NCI-H2196 treated with DMSO at 0.1 percent for 48 hours (cell line): ENCODE measurements at regions not wholly inside any gene's neighbourhood (a gene's known extent, or its start where the extent isn't known, plus 50 kb on each side); places are given as distances from the start of the nearest gene placed in this dataset.
"Not testable (repeated sequence)": the region's sequence is repeated elsewhere in the genome, so short reads cannot be mapped to it uniquely, and the experiment has no call there.

Experiments
- DNase-seq: peaks from one replicate; lab custom pipeline; 2025; ENCODE audit not compliant: unreplicated experiment; lab: John Stamatoyannopoulos, UW

GRCh38 chr7:42573881-42574672 lies 337.1 kb upstream of the GLI3 start:
- DNase-seq: no peak

GRCh38 chr7:42572561-42572960 lies 335.6 kb upstream of the GLI3 start:
- no peak for DNase-seq

- DNase-seq: no peak
These were observed 335.0 kb upstream of the GLI3 start for GRCh38 chr7:42572056-42572455.

GRCh38 chr7:42570944-42571343 lies 333.9 kb upstream of the GLI3 start:
- DNase-seq: no peak

- no peak for DNase-seq
These were observed 330.0 kb upstream of the GLI3 start for GRCh38 chr7:42567051-42567450.

GRCh38 chr7:42561797-42562196 lies 324.8 kb upstream of the GLI3 start:
- DNase-seq: no peak

- no peak for DNase-seq
These were observed 323.9 kb upstream of the GLI3 start for GRCh38 chr7:42560866-42561265.

- DNase-seq: not testable (repeated sequence)
These were observed 317.9 kb upstream of the GLI3 start for GRCh38 chr7:42554932-42555331.

GRCh38 chr7:42552227-42552626 lies 315.2 kb upstream of the GLI3 start:
- DNase-seq: no peak

- no peak for DNase-seq
These were observed 313.9 kb upstream of the GLI3 start for GRCh38 chr7:42550706-42551470.

GRCh38 chr7:42549866-42550485 lies 313.0 kb upstream of the GLI3 start:
- DNase-seq: no peak

GRCh38 chr7:42548816-42549611 lies 312.0 kb upstream of the GLI3 start:
- DNase-seq: no peak

- DNase-seq: no peak
These were observed 308.2 kb upstream of the GLI3 start for GRCh38 chr7:42545049-42545724.

GRCh38 chr7:42543953-42544352 lies 306.9 kb upstream of the GLI3 start:
- no peak for DNase-seq

- not testable (repeated sequence) for DNase-seq
These were observed 305.4 kb upstream of the GLI3 start for GRCh38 chr7:42542446-42542845.

- no peak for DNase-seq
These were observed 297.4 kb upstream of the GLI3 start for GRCh38 chr7:42534441-42534840.

- DNase-seq: no peak
These were observed 290.0 kb upstream of the GLI3 start for GRCh38 chr7:42527004-42527403.

GRCh38 chr7:42522227-42522991 lies 285.4 kb upstream of the GLI3 start:
- DNase-seq: no peak

GRCh38 chr7:42511027-42511426 lies 274.0 kb upstream of the GLI3 start:
- no peak for DNase-seq

- no peak for DNase-seq
These were observed 269.1 kb upstream of the GLI3 start for GRCh38 chr7:42506097-42506496.
